Calu3 (cell line): ENCODE measurements at regions not wholly inside any gene's neighbourhood (a gene's known extent, or its start where the extent isn't known, plus 50 kb on each side); places are given as distances from the start of the nearest gene placed in this dataset.

Experiments
- BruUV-seq: library from RNA; stranded (reverse); fragments of 400-500 nt; replicated peaks from 2 replicates; lab custom pipeline; 2021; lab: Mats Ljungman, UMichigan
- CTCF ChIA-PET: fragments of 300-600 bp; sonication (Branson Sonifier 250); formaldehyde crosslinking; loops from one replicate; lab custom pipeline; 2022; ENCODE audit warnings: antibody characterized with exemption; lab: Charles Lee
- DNase-seq: peaks from one replicate; pipeline ENCODE4 v3.0.0; 2022
- H3K27ac Mint-ChIP-seq: one replicate; pipeline ENCODE4 v1.8.0; 2022; ENCODE audit warnings: mixed read lengths; ENCODE audit not compliant: unreplicated experiment
- H3K27me3 Mint-ChIP-seq: one replicate; pipeline ENCODE4 v1.8.0; 2022; ENCODE audit warnings: mixed read lengths; ENCODE audit not compliant: unreplicated experiment
- H3K36me3 Mint-ChIP-seq: one replicate; pipeline ENCODE4 v1.8.0; 2022; ENCODE audit warnings: mild to moderate bottlenecking, moderate library complexity, mixed read lengths; ENCODE audit not compliant: insufficient read depth, unreplicated experiment
- H3K4me1 Mint-ChIP-seq: one replicate; pipeline ENCODE4 v1.8.0; 2022; ENCODE audit warnings: mild to moderate bottlenecking, low read depth, mixed read lengths; ENCODE audit not compliant: unreplicated experiment
- H3K4me3 Mint-ChIP-seq: one replicate; pipeline ENCODE4 v1.8.0; 2022; ENCODE audit warnings: mild to moderate bottlenecking, low read depth, moderate library complexity, mixed read lengths; ENCODE audit not compliant: unreplicated experiment
- H3K9me3 Mint-ChIP-seq: one replicate; pipeline ENCODE4 v1.8.0; 2022; ENCODE audit warnings: low read depth, mixed read lengths; ENCODE audit not compliant: unreplicated experiment
- intact Hi-C: fragments of 100-400 bp; cut with micrococcal nuclease; formaldehyde crosslinking; loops from one replicate; pipeline ENCODE4 v1.10.0; 2022; ENCODE audit not compliant: unreplicated experiment
- TF ChIP-seq, protein P1 (sequence below): fragments of 200-600 bp; IDR thresholded peaks from one replicate; pipeline ENCODE4 v1.8.0; 2022; ENCODE audit warnings: antibody characterized with exemption; ENCODE audit not compliant: unreplicated experiment

GRCh38 chr6:3541006-3541585 is 84.2 kb upstream of the SLC22A23 start:
- CTCF ChIA-PET, result no interaction called here
- H3K27ac Mint-ChIP-seq, result no peak overlapping the region
- intact Hi-C loops, result no loop called here
- no TSS peak for BruUV-seq
- no peaks in the 10 kb centered on the region for H3K9me3 Mint-ChIP-seq
- H3K27me3 Mint-ChIP-seq, result peaks cover 37% of the 10 kb centered on the region
- H3K4me1 Mint-ChIP-seq, result peaks cover 9% of the 10 kb centered on the region
- TF ChIP-seq, protein P1, sequence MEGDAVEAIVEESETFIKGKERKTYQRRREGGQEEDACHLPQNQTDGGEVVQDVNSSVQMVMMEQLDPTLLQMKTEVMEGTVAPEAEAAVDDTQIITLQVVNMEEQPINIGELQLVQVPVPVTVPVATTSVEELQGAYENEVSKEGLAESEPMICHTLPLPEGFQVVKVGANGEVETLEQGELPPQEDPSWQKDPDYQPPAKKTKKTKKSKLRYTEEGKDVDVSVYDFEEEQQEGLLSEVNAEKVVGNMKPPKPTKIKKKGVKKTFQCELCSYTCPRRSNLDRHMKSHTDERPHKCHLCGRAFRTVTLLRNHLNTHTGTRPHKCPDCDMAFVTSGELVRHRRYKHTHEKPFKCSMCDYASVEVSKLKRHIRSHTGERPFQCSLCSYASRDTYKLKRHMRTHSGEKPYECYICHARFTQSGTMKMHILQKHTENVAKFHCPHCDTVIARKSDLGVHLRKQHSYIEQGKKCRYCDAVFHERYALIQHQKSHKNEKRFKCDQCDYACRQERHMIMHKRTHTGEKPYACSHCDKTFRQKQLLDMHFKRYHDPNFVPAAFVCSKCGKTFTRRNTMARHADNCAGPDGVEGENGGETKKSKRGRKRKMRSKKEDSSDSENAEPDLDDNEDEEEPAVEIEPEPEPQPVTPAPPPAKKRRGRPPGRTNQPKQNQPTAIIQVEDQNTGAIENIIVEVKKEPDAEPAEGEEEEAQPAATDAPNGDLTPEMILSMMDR, result no peak
- H3K4me3 Mint-ChIP-seq, result no peak overlapping the region
- no peak for DNase-seq
- H3K36me3 Mint-ChIP-seq, result no peaks in the 10 kb centered on the region

DNA sequence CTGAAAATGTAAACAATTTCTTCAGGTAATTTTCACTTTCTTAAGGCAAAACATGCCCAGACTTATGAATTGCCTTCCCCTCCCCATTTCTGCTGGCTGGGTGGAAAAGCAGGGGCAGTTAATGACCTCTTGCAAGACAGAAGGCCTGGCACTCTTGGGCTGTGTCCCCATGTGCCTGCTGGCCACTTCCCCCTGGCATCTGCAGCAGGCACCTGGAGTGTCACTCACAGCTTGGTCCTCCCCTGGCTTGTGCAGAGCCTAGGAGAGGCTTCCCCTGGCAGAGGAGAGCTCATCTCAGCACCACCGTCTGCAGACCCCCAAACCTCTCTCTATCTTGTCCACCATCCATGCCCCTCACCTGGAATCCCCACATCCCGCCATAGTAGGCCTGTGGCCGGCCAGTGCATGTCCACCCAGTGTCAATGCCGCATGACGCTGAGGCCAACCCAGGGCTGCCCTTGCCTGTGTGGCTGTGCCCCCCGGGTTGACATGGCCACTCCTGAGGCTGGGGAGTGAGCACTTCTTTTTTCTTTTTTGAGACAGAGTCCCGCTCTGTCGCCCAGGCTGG is 83.5 kb upstream of the SLC22A23 start:
- CTCF ChIA-PET, result no interaction called here
- intact Hi-C loops, result no loop called here

GRCh38 chr6:3538536-3538935 is 81.7 kb upstream of the SLC22A23 start:
- Mint-ChIP-seq H3K4me3 (no peak overlapping the region), H3K36me3 (no peaks in the 10 kb centered on the region), H3K27ac (no peak overlapping the region), H3K27me3 (peaks cover 60% of the 10 kb centered on the region), H3K9me3 (no peaks in the 10 kb centered on the region), H3K4me1 (no peaks in the 10 kb centered on the region)
- CTCF ChIA-PET, result no interaction called here
- intact Hi-C loops, result no loop called here
- BruUV-seq, result no TSS peak
- DNase-seq, result no peak
- TF ChIP-seq, protein P1, result no peak

More for the DNA sequence above, 83.5 kb upstream of the SLC22A23 start:
- Mint-ChIP-seq H3K9me3 (no peaks in the 10 kb centered on the region), H3K27ac (no peak overlapping the region), H3K4me1 (peaks cover 7% of the 10 kb centered on the region), H3K27me3 (peaks cover 44% of the 10 kb centered on the region), H3K4me3 (no peak overlapping the region), H3K36me3 (no peaks in the 10 kb centered on the region)
- no TSS peak for BruUV-seq
- TF ChIP-seq, protein P1, result no peak
- DNase-seq, result no peak

GRCh38 chr6:3536901-3537300 is 80.1 kb upstream of the SLC22A23 start:
- no peaks in the 10 kb centered on the region for H3K36me3 Mint-ChIP-seq
- H3K4me1 Mint-ChIP-seq, result no peaks in the 10 kb centered on the region
- DNase-seq, result no peak
- H3K27ac Mint-ChIP-seq, result no peak overlapping the region
- no TSS peak for BruUV-seq
- intact Hi-C loops, result no loop called here
- H3K9me3 Mint-ChIP-seq, result no peaks in the 10 kb centered on the region
- TF ChIP-seq, protein P1, result no peak
- CTCF ChIA-PET, result no interaction called here
- H3K27me3 Mint-ChIP-seq, result peaks cover 76% of the 10 kb centered on the region
- H3K4me3 Mint-ChIP-seq, result no peak overlapping the region
